Right ventricle myocardium superior (tissue), 1 donor: ENCODE measurements at regions not wholly inside any gene's neighbourhood (a gene's known extent, or its start where the extent isn't known, plus 50 kb on each side); places are given as distances from the start of the nearest gene placed in this dataset.
"Not testable (repeated sequence)": the region's sequence is repeated elsewhere in the genome, so short reads cannot be mapped to it uniquely, and the experiment has no call there.

ENCODE experiments used
- ATAC-seq: fragments of 200-7000 bp; cut with Tn5 transposase; one replicate; pipeline ENCODE4 v1.9.1; 2020; ENCODE audit warnings: mild to moderate bottlenecking; ENCODE audit not compliant: poor library complexity
- DNase-seq: peaks from one replicate; pipeline ENCODE4 v3.0.0-alpha.2; 2020
- intact Hi-C: fragments of 100-400 bp; cut with DNase I; formaldehyde crosslinking; loops from one replicate; pipeline ENCODE4 v1.11.2; 2022
- donor health status: DM: no; HTN: yes; CAD: no; lungs with severe emphysema.

GRCh38 chr11:100573911-100574513 lies 113.1 kb upstream of the ARHGAP42 start:
- no peak for DNase-seq
- no peak for ATAC-seq
- intact Hi-C loops, result no loop called here

- intact Hi-C loops, result loop anchor here (5.0 kb wide), 2 partner anchors 282 to 357 kb away; no protein-coding TSS in a partner anchor
- ATAC-seq (peak; percentile 75), DNase-seq (no peak)
Measured at GRCh38 chr11:100574894-100575769, 112.0 kb upstream of the ARHGAP42 start.

GRCh38 chr11:100575860-100576717 lies 111.0 kb upstream of the ARHGAP42 start:
- DNase-seq (no peak), ATAC-seq (peak; percentile 95)
- intact Hi-C loops, result loop anchor here (5.0 kb wide), 2 partner anchors 281 to 356 kb away; no protein-coding TSS in a partner anchor

- no peak for ATAC-seq
- DNase-seq, result no peak
- intact Hi-C loops, result loop anchor here (5.0 kb wide), 2 partner anchors 281 to 356 kb away; no protein-coding TSS in a partner anchor
Measured at GRCh38 chr11:100576718-100577021, 110.4 kb upstream of the ARHGAP42 start.

GRCh38 chr11:100578831-100579311 lies 108.2 kb upstream of the ARHGAP42 start:
- DNase-seq (no peak), ATAC-seq (no peak)
- intact Hi-C loops, result loop anchor here (5.0 kb wide), 2 partner anchors 278 to 353 kb away; no protein-coding TSS in a partner anchor

GRCh38 chr11:100581318-100581717 lies 105.8 kb upstream of the ARHGAP42 start:
- DNase-seq (no peak), ATAC-seq (peak; percentile 21)
- intact Hi-C loops, result loop anchor here (10.0 kb wide), 1 partner anchor 103 kb away; the partner anchor contains the start of gene ARHGAP42

- intact Hi-C loops, result loop anchor here (10.0 kb wide), 1 partner anchor 100 kb away; the partner anchor contains the start of gene ARHGAP42
- no peak for DNase-seq
- ATAC-seq, result no peak
Measured at GRCh38 chr11:100584201-100584985, 102.7 kb upstream of the ARHGAP42 start.

- DNase-seq (no peak), ATAC-seq (peak; percentile 89)
- intact Hi-C loops, result loop anchor here (10.0 kb wide), 1 partner anchor 99 kb away; the partner anchor contains the start of gene ARHGAP42
Measured at GRCh38 chr11:100585728-100586127, 101.4 kb upstream of the ARHGAP42 start.

- intact Hi-C loops, result loop anchor here (10.0 kb wide), 1 partner anchor 98 kb away; the partner anchor contains the start of gene ARHGAP42
- ATAC-seq (peak; percentile 25), DNase-seq (no peak)
Measured at GRCh38 chr11:100586361-100587101, 100.6 kb upstream of the ARHGAP42 start.

- DNase-seq (no peak), ATAC-seq (no peak)
- intact Hi-C loops, result no loop called here
Measured at GRCh38 chr11:100592619-100593260, 94.3 kb upstream of the ARHGAP42 start.

- ATAC-seq (no peak), DNase-seq (no peak)
- intact Hi-C loops, result no loop called here
Measured at GRCh38 chr11:100593291-100593690, 93.8 kb upstream of the ARHGAP42 start.

- no peak for ATAC-seq
- no peak for DNase-seq
- intact Hi-C loops, result no loop called here
Measured at GRCh38 chr11:100594320-100594719, 92.8 kb upstream of the ARHGAP42 start.

- no peak for ATAC-seq
- intact Hi-C loops, result no loop called here
Measured at GRCh38 chr11:100600941-100601340, 86.1 kb upstream of the ARHGAP42 start.

GRCh38 chr11:100602716-100603115 lies 84.4 kb upstream of the ARHGAP42 start:
- intact Hi-C loops, result no loop called here
- DNase-seq, result no peak
- no peak for ATAC-seq

More at GRCh38 chr11:100600941-100601340, 86.1 kb upstream of the ARHGAP42 start:
- no peak for DNase-seq

- ATAC-seq, DNase-seq, intact Hi-C loops: not testable (repeated sequence)
Measured at GRCh38 chr11:100607761-100608160, 79.3 kb upstream of the ARHGAP42 start.

- DNase-seq (no peak), ATAC-seq (no peak)
- intact Hi-C loops, result no loop called here
Measured at GRCh38 chr11:100612766-100613165, 74.3 kb upstream of the ARHGAP42 start.

- DNase-seq (no peak), ATAC-seq (no peak)
- intact Hi-C loops, result no loop called here
Measured at GRCh38 chr11:100618914-100619313, 68.2 kb upstream of the ARHGAP42 start.
